Common myeloid progenitor, CD34-positive (primary cell): ENCODE measurements at regions not wholly inside any gene's neighbourhood (a gene's known extent, or its start where the extent isn't known, plus 50 kb on each side); places are given as distances from the start of the nearest gene placed in this dataset.

Experiments used
- CTCF ChIA-PET: fragments of 350-600 bp; sonication (Branson Sonifier 250); formaldehyde crosslinking; loops from one replicate; lab custom pipeline; 2021; ENCODE audit warnings: antibody characterized with exemption; lab: Charles Lee
- POLR2A ChIA-PET: fragments of 350-600 bp; sonication (Branson Sonifier 250); formaldehyde crosslinking; loops from one replicate; lab custom pipeline; 2021; ENCODE audit warnings: antibody characterized with exemption; lab: Charles Lee
- DNase-seq, 3 donors: peaks; one replicate each; pipeline versions ENCODE4 v3.0.0 to v3.0.0-alpha.2; 2013
- H3K27ac ChIP-seq, 2 experiments: 1 replicate in 1 of 2; 2 replicates in 1 of 2; pipeline ENCODE4 v1.7.0; 2013; ENCODE audit warnings: inconsistent platforms in 2 of 2, low read length in 2 of 2, mild to moderate bottlenecking in 2 of 2, low read depth in 1 of 2, moderate library complexity in 1 of 2; ENCODE audit not compliant: severe bottlenecking in 2 of 2, insufficient read depth in 1 of 2, poor library complexity in 1 of 2
- H3K27me3 ChIP-seq, 5 experiments: replicated peaks in 2 of 5; 1 replicate in 3 of 5; 2 replicates in 2 of 5; pipeline versions ENCODE4 v1.6.1 to v1.7.0; 2013; ENCODE audit warnings: low read length in 4 of 5, mild to moderate bottlenecking in 2 of 5, moderate library complexity in 2 of 5, inconsistent platforms in 1 of 5; ENCODE audit not compliant: insufficient read depth in 5 of 5, control insufficient read depth in 4 of 5
- H3K36me3 ChIP-seq, 4 experiments: 1 replicate in 2 of 4; 2 replicates in 2 of 4; pipeline versions ENCODE4 v1.6.1 to v1.7.0; 2013; ENCODE audit warnings: low read length in 3 of 4, control low read depth in 1 of 4, mild to moderate bottlenecking in 1 of 4; ENCODE audit not compliant: control insufficient read depth in 4 of 4, insufficient read depth in 4 of 4
- H3K4me1 ChIP-seq, 4 experiments: 1 replicate in 3 of 4; 2 replicates in 1 of 4; pipeline versions ENCODE4 v1.6.1 to v1.7.1; 2013; ENCODE audit warnings: low read length in 3 of 4, mild to moderate bottlenecking in 3 of 4, control low read depth in 1 of 4, inconsistent platforms in 1 of 4, moderate library complexity in 1 of 4; ENCODE audit not compliant: control insufficient read depth in 4 of 4, insufficient read depth in 4 of 4; ENCODE audit errors: control extremely low read depth in 1 of 4
- H3K4me3 ChIP-seq, 7 experiments: 1 replicate in 4 of 7; 2 replicates in 3 of 7; pipeline versions ENCODE4 v1.5.1 to v1.7.0; 2013; ENCODE audit warnings: mild to moderate bottlenecking in 7 of 7, low read length in 6 of 7, moderate library complexity in 6 of 7, inconsistent platforms in 2 of 7, low read depth in 2 of 7, control low read depth in 1 of 7; ENCODE audit not compliant: insufficient read depth in 4 of 7, control insufficient read depth in 1 of 7; ENCODE audit errors: extremely low read depth in 1 of 7
- H3K9me3 ChIP-seq, 5 experiments: 1 replicate in 4 of 5; 2 replicates in 1 of 5; pipeline versions ENCODE4 v1.6.1 to v1.7.1; 2013; ENCODE audit warnings: low read length in 4 of 5, mild to moderate bottlenecking in 2 of 5, inconsistent platforms in 1 of 5, low read depth in 1 of 5, moderate library complexity in 1 of 5; ENCODE audit not compliant: control insufficient read depth in 4 of 5, insufficient read depth in 2 of 5; ENCODE audit errors: control extremely low read depth in 1 of 5
- WGBS: methylation state at CpG from one replicate; pipeline ENCODE4 v1.1.5; 2013; ENCODE audit not compliant: insufficient coverage; 5-methylcytosine and 5-hydroxymethylcytosine counted together

DNA sequence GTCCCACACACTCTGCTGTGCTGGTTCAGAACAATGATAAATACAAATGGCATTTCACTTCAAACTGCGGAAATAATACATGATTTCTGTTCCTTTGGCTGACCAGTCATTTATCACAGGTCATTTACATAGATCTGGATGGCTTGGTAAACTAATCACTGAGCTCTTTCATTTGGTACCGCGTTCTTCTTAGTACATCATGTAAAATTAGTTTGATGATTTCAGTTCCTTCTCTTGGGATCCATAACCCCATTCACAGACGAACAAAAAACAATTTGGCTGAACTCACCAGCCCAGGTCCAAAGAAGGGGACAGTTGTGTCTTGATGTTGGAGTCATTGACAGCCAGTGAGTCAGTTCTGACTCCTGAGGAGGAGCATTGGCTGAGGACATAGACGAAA lies 689.8 kb downstream of the INHBA start:
- CTCF ChIA-PET: no interaction called here

DNA sequence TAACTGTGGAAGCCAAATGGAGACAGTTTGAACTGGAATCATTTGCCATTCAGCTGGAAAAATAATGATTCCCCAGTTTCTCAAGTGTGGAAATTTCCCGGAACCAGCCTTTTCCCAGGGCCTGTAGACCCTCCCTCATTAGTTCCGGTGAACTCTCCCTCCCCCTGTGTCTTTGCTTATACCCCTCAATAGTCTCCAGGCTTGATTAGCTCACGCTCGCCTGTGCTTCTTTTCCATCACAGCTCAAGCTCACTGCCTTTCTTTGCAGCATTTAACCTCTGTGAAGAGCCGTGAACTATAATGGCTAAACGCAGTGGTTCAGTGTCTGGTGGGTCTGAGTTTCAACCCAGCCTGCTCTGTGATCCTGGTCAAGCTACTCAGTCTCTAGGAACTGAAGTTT lies 690.8 kb downstream of the INHBA start:
- Histone ChIP-seq H3K4me1 (no peaks in the 10 kb centered on the region), H3K36me3 (no peaks in the 10 kb centered on the region), H3K4me3 (no peak overlapping the region), H3K9me3 (no peaks in the 10 kb centered on the region), H3K27me3 (no peaks in the 10 kb centered on the region), H3K27ac (no peak overlapping the region)
- ChIA-PET CTCF (interaction anchor here (0.8 kb wide), 1 partner anchor 8 kb away, joined by 4 read pairs; no protein-coding TSS in a partner anchor), POLR2A (no interaction called here)
- no peak for DNase-seq
- WGBS: 97% methylated on average over 6 of the region's 6 CpGs

More for the DNA sequence above, 689.8 kb downstream of the INHBA start:
- no peaks in the 10 kb centered on the region for H3K27me3 ChIP-seq
- WGBS: 90% methylated on average over 3 of the region's 5 CpGs
- DNase-seq: no peak
- H3K36me3 ChIP-seq: no peaks in the 10 kb centered on the region
- H3K27ac ChIP-seq: no peak overlapping the region
- POLR2A ChIA-PET: no interaction called here
- H3K4me1 ChIP-seq: no peaks in the 10 kb centered on the region
- H3K4me3 ChIP-seq: no peak overlapping the region
- H3K9me3 ChIP-seq: no peaks in the 10 kb centered on the region

DNA sequence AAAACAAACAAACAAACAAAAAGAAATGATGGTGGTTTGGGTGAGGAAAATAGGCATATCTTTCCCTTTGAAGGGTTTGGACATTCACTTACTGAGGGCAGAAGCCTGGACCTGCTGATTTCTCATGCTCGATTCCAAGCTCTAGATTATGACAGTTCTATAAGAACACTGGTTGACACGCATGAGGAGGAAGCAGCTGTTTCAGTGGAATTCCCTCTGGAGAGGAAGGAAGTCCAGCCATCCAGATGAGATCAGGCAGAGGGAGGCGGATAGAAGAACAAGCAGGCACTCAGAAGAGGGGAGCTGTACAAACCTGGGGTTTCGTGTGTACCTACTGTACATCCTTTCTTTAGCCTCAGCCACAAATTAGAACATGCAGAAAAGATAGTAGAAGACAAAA lies 691.9 kb downstream of the INHBA start:
- Histone ChIP-seq H3K27ac (no peak overlapping the region), H3K27me3 (no peaks in the 10 kb centered on the region), H3K4me3 (no peak overlapping the region), H3K36me3 (no peaks in the 10 kb centered on the region), H3K4me1 (no peaks in the 10 kb centered on the region), H3K9me3 (no peaks in the 10 kb centered on the region)
- CTCF ChIA-PET: no interaction called here
- no peak for DNase-seq
- WGBS: 0% methylated on average over 2 of the region's 4 CpGs
- POLR2A ChIA-PET: interaction anchor here (0.5 kb wide), 1 partner anchor 1922 kb away, joined by 3 read pairs; no protein-coding TSS in a partner anchor

DNA sequence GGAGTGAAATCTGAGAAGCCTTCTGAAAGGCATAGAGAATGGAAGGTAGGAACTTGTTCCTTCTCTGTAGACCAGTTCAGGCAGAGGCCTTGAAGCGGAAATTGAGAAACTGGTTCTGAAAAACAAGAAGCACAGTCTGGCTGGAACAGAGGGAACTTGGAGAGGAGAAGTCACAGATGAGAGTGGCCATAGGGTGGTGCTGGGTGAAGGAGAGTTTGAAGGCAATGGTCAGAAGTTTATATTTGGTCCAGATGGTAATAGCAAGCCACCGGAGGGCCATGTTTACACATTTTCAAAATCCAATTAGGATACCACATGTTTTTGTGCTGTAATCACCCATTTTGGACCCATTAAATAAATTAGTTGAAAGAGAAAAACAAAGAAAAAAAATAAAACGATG lies 692.5 kb downstream of the INHBA start:
- Histone ChIP-seq H3K4me3 (no peak overlapping the region), H3K4me1 (no peaks in the 10 kb centered on the region), H3K27ac (no peak overlapping the region), H3K27me3 (no peaks in the 10 kb centered on the region), H3K9me3 (no peaks in the 10 kb centered on the region), H3K36me3 (no peaks in the 10 kb centered on the region)
- POLR2A ChIA-PET: no interaction called here
- WGBS: 100% methylated on average over 2 of the region's 3 CpGs
- no peak for DNase-seq
- CTCF ChIA-PET: no interaction called here

DNA sequence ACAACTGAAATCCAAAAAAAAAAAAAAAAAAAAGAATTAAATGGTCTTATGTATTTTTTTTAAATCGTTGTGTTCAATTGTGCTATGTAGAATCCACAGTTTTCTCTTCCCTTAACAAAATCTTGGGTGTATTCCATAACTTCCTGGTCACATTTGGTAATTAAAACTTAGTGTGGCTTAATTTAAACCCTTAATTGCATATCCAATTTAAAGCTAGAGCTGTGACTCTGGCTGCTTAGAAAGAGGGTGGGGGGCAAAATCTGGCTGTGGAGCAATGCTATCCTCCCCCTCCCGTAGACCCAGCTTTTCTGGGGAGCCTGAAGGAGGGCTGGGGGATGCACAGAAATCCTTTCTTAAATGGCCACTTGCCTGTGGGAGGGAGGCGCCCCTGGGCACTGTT lies 695.1 kb downstream of the INHBA start:
- 100% methylated on average over 2 of the region's 3 CpGs for WGBS
- ChIA-PET CTCF (no interaction called here), POLR2A (no interaction called here)

DNA sequence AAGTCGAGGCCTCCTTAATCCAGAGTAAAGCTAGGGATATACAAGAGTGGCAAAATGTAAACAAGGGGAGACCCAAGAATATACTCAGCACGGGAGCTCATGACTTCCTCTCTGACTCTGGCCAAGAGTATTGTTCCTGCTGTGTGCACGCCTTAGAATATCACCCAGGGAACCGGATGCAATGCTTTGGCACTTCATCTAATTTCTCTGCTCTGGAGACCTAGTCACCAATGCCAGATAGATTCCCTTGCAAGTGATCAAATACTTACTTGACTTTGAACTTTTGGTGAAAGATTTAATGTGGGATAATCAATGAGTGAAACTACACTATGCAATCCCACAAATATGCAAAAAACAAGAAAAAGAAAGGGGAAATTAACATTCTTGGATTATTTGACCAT lies 695.5 kb downstream of the INHBA start:
- Histone ChIP-seq H3K27me3 (no peaks in the 10 kb centered on the region), H3K4me1 (no peaks in the 10 kb centered on the region), H3K9me3 (no peaks in the 10 kb centered on the region), H3K27ac (no peak overlapping the region), H3K4me3 (no peak overlapping the region), H3K36me3 (no peaks in the 10 kb centered on the region)
- ChIA-PET POLR2A (no interaction called here), CTCF (no interaction called here)
- DNase-seq: peak in 2 of 3 donors; percentile 6 to 9
- 39% methylated on average over 3 of the region's 4 CpGs for WGBS

More for the DNA sequence above, 695.1 kb downstream of the INHBA start:
- H3K4me1 ChIP-seq: no peaks in the 10 kb centered on the region
- H3K27me3 ChIP-seq: no peaks in the 10 kb centered on the region
- DNase-seq: no peak
- no peak overlapping the region for H3K4me3 ChIP-seq
- no peaks in the 10 kb centered on the region for H3K9me3 ChIP-seq
- no peak overlapping the region for H3K27ac ChIP-seq
- no peaks in the 10 kb centered on the region for H3K36me3 ChIP-seq

DNA sequence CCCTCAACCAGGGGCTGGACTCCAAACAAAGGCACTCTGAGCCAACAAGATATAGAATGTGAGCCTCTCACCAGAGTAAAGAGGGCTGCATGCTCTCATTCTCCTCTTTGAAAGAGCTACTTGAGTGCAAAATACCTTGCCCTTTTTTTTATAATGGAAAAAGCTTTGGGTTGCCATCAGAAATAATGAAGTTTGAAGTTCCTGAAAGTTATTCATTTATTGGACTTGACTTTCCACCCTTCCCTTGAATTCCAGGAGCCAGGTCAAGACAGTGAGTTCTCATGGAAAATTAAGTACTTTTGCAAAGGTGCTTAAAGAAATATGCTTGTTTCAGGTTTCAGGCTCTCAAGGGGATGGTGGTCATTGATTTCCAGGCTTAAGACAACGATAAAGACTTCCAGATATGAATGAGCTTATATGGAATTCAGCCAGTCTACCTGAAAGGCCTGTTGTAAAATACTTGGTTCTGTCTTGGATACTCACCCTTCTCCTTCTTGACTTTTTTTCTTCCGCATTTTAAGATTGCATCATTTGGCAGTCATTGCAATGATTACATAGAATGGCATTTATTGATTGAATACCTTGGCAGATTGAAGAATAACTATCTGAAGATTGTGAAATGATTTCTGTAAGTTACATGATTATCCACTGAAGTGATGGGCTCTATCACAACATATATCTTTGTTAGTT lies 696.4 kb downstream of the INHBA start:
- Histone ChIP-seq H3K27ac (no peak overlapping the region), H3K36me3 (no peaks in the 10 kb centered on the region), H3K9me3 (no peaks in the 10 kb centered on the region), H3K4me3 (no peak overlapping the region), H3K27me3 (no peaks in the 10 kb centered on the region), H3K4me1 (no peaks in the 10 kb centered on the region)
- ChIA-PET POLR2A (no interaction called here), CTCF (interaction anchor here (1.0 to 1.4 kb wide), 2 partner anchors 13 to 697 kb away, joined by 3 read pairs; partner anchors contain the start of gene INHBA)
- no peak for DNase-seq
- 100% methylated on average over 1 of the region's 2 CpGs for WGBS
